Thyroid gland (tissue), 4 donors: ENCODE measurements at regions not wholly inside any gene's neighbourhood (a gene's known extent, or its start where the extent isn't known, plus 50 kb on each side); places are given as distances from the start of the nearest gene placed in this dataset.
"Not testable (repeated sequence)": the region's sequence is repeated elsewhere in the genome, so short reads cannot be mapped to it uniquely, and the experiment has no call there.

ENCODE experiments used
- DNase-seq, 2 donors: peaks; one replicate each; pipeline ENCODE4 v3.0.0-alpha.2; 2019
- H3K27ac ChIP-seq, 3 donors: fragments of 200-600 bp; sonication (generic); 1 replicate in 2 of 3; 2 replicates in 1 of 3; pipeline ENCODE4 v1.5.1; 2016 to 2019; ENCODE audit warnings: mild to moderate bottlenecking in 1 of 3, moderate library complexity in 1 of 3
- H3K27me3 ChIP-seq: fragments of 200-600 bp; sonication (generic); one replicate; pipeline ENCODE4 v1.5.1; 2019
- H3K36me3 ChIP-seq, 2 donors: fragments of 200-600 bp; sonication (generic); one replicate each; pipeline ENCODE4 v1.5.1; 2016 to 2019
- H3K4me1 ChIP-seq, 2 donors: fragments of 200-600 bp; sonication (generic); one replicate each; pipeline ENCODE4 v1.5.1; 2017 to 2019
- H3K4me3 ChIP-seq, 3 donors: fragments of 200-600 bp; sonication (generic); replicated peaks in 1 of 3; 1 replicate in 2 of 3; 2 replicates in 1 of 3; pipeline ENCODE4 v1.5.1; 2016; ENCODE audit warnings: mild to moderate bottlenecking in 1 of 3
- H3K9me3 ChIP-seq: fragments of 200-600 bp; sonication (generic); one replicate; pipeline ENCODE4 v1.5.1; 2017
- POLR2A ChIP-seq, 2 donors: fragments of 450-650 bp; IDR thresholded peaks; one replicate each; pipeline ENCODE4 v1.6.1; 2017; ENCODE audit warnings: antibody characterized with exemption in 2 of 2, mild to moderate bottlenecking in 2 of 2, moderate library complexity in 1 of 2
- WGBS, 2 donors: methylation state at CpG; one replicate each; pipeline ENCODE4 v1.1.5; 2017; 5-methylcytosine and 5-hydroxymethylcytosine counted together
- intact Hi-C: fragments of 100-400 bp; cut with DNase I; formaldehyde crosslinking; loops from one replicate; pipeline ENCODE4 v1.15.1; 2023
- TF ChIP-seq, protein P1 (sequence below), 6 experiments: fragments of 200-600 bp in 3 of 6; fragments of 450-650 bp in 3 of 6; sonication (generic) in 3 of 6; IDR thresholded peaks; one replicate each; pipeline ENCODE4 v1.5.1; 2016 to 2019; ENCODE audit warnings: antibody characterized with exemption in 6 of 6, mild to moderate bottlenecking in 2 of 6, inconsistent platforms in 1 of 6, moderate library complexity in 1 of 6

DNA sequence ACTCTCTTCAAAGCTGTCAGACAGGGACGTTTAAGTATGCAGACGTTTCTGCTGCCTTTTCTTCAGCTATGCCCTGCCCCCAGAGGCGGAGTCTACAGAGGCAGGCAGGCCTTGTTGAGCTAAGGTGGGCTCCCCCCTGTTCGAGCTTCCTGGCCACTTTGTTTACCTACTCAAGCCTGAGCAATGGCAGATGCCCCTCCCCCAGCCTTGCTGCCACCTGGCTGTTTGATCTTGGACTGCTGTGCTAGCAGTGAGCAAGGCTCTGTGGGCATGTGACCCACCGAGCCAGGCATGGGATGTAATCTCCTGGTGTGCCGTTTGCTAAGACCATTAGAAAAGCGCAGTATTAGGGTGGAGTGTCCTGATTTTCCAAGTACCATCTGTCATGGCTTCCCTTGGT is 900.4 kb upstream of the MDGA2 start:
- Histone ChIP-seq H3K9me3 (no peaks in the 10 kb centered on the region), H3K4me3 (no peak overlapping the region), H3K4me1 (no peaks in the 10 kb centered on the region), H3K27ac (no peak overlapping the region), H3K27me3 (no peaks in the 10 kb centered on the region), H3K36me3 (no peaks in the 10 kb centered on the region)
- intact Hi-C loops: no loop called here
- TF ChIP-seq POLR2A (IDR thresholded peaks at IDR 0.05): no peak
- TF ChIP-seq, protein P1, sequence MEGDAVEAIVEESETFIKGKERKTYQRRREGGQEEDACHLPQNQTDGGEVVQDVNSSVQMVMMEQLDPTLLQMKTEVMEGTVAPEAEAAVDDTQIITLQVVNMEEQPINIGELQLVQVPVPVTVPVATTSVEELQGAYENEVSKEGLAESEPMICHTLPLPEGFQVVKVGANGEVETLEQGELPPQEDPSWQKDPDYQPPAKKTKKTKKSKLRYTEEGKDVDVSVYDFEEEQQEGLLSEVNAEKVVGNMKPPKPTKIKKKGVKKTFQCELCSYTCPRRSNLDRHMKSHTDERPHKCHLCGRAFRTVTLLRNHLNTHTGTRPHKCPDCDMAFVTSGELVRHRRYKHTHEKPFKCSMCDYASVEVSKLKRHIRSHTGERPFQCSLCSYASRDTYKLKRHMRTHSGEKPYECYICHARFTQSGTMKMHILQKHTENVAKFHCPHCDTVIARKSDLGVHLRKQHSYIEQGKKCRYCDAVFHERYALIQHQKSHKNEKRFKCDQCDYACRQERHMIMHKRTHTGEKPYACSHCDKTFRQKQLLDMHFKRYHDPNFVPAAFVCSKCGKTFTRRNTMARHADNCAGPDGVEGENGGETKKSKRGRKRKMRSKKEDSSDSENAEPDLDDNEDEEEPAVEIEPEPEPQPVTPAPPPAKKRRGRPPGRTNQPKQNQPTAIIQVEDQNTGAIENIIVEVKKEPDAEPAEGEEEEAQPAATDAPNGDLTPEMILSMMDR (IDR thresholded peaks at IDR 0.05): no peak
- no peak for DNase-seq
- 78 to 85% methylated on average over 6 to 7 of the region's 7 CpGs for WGBS, 2 donors

DNA sequence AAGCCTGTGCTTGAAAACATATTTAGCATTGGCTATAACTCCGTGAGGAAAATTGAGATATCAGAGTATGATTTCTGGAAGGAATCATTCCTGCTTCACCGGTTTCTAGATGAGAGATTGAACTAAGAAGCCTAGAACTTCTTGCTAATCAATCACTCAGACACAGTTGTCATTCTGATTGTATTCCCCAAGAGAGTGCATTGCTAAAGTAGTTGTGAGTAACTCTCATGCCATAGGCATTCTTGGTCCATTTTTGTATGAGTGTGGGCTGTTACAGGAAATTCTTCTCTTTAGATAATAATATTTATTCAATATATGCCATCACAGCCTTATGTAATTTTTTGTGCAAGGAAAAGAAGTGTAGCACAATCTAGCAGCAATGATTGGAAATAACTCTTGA is 893.3 kb upstream of the MDGA2 start:
- DNase-seq: no peak
- intact Hi-C loops: no loop called here
- 73 to 79% methylated on average over 2 of the region's 2 CpGs for WGBS, 2 donors
- no peak for TF ChIP-seq POLR2A (IDR thresholded peaks at IDR 0.05)
- TF ChIP-seq, protein P1 (IDR thresholded peaks at IDR 0.05): no peak
- no peaks in the 10 kb centered on the region for H3K9me3 ChIP-seq
- no peaks in the 10 kb centered on the region for H3K27me3 ChIP-seq
- no peak overlapping the region for H3K4me3 ChIP-seq
- no peaks in the 10 kb centered on the region for H3K4me1 ChIP-seq
- no peaks in the 10 kb centered on the region for H3K36me3 ChIP-seq
- H3K27ac ChIP-seq: no peak overlapping the region

DNA sequence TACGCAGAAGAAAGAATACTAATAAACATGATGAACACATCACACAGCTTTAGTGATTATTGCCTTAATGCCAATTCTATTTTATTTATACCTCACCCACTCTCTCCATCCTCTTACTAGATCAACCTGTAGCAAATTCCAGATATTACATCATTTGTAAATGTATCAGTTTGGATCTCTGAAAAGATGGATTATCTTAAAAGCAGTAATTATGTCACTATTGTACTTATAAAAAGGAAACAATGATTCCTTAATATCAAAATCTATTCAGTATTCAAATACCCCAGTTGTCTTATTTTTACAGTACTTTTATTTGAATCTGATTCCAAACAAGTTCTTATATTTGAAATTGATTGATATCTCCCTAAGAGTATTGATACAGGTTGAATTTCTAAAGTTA is 892.8 kb upstream of the MDGA2 start:
- H3K36me3 ChIP-seq: no peaks in the 10 kb centered on the region
- 97 to 99% methylated on average over 1 of the region's 1 CpG for WGBS, 2 donors
- no peak for DNase-seq
- no peak for TF ChIP-seq POLR2A (IDR thresholded peaks at IDR 0.05)
- TF ChIP-seq, protein P1 (IDR thresholded peaks at IDR 0.05): no peak
- H3K4me1 ChIP-seq: no peaks in the 10 kb centered on the region
- intact Hi-C loops: no loop called here
- H3K4me3 ChIP-seq: no peak overlapping the region
- no peaks in the 10 kb centered on the region for H3K9me3 ChIP-seq
- H3K27ac ChIP-seq: no peak overlapping the region
- H3K27me3 ChIP-seq: no peaks in the 10 kb centered on the region

DNA sequence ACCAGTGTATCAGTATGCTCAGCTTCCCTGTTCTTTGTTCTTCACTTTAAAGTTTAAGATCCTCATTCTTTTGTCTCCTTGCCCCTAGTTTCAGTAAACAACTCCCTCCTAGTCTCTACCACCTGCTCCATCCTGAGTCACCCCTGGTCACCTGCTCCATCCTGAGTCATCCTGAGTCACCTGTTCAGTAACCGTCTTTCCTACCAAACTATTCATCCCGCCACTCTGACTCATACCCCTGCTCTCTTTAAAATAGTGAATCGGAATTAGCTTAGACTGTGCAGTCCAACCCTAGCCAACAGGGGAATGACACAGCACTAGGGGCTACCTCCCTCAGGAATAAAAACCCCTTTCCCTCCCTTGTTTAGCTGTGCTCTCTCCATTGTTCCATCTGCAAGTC is 888.1 kb upstream of the MDGA2 start:
- WGBS, 2 donors: 94 to 97% methylated on average over 3 of the region's 3 CpGs
- H3K4me3 ChIP-seq: no peak overlapping the region

DNA sequence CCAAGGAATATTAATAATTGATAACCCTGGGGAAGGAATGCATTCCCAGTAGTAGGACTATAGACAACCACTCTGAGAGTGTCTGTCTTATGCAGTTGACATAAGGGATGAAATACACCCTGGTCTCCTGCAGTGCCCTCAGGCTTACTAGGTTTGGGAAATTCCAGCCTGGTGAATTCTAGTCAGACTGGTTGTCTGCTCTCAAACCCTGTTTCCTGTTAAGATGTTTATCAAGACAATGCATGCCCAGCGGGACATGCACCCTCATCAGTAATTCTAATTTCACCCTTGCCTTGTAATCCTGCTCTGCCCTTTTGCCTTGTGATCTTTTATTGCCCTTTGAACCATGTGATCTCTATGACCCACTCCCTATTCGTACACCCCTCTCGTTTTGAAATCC is 886.0 kb upstream of the MDGA2 start:
- WGBS, 2 donors: 73 to 74% methylated on average over 3 of the region's 3 CpGs
- H3K36me3 ChIP-seq, H3K9me3 ChIP-seq, intact Hi-C loops, H3K27me3 ChIP-seq, H3K4me3 ChIP-seq, H3K27ac ChIP-seq, DNase-seq, H3K4me1 ChIP-seq: not testable (repeated sequence)

More for the DNA sequence above, 888.1 kb upstream of the MDGA2 start:
- no peak for TF ChIP-seq POLR2A (IDR thresholded peaks at IDR 0.05)
- TF ChIP-seq, protein P1 (IDR thresholded peaks at IDR 0.05): no peak
- Histone ChIP-seq H3K9me3 (no peaks in the 10 kb centered on the region), H3K36me3 (no peaks in the 10 kb centered on the region), H3K27me3 (no peaks in the 10 kb centered on the region), H3K27ac (no peak overlapping the region), H3K4me1 (no peaks in the 10 kb centered on the region)
- intact Hi-C loops: no loop called here
- no peak for DNase-seq

DNA sequence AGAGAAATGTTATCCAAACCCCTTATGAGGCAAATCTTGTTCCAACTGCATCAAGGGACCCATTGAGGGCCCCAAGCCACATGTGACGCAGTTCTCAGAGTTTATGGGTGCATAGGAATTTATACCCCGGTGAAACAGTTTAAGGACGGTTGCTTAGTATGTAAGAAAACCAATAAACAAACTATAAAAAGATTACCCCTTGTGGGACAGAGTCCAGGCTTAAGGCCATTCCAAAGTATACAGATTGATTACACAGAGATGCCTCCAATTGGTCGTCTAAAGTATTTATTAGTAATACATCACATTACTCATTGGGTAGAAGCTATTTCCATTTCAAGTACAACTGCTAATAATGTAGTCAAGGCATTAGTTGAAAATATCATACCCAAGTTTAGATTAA is 885.0 kb upstream of the MDGA2 start:
- Histone ChIP-seq H3K4me1 (no peaks in the 10 kb centered on the region), H3K36me3 (no peaks in the 10 kb centered on the region), H3K9me3 (no peaks in the 10 kb centered on the region), H3K27me3 (no peaks in the 10 kb centered on the region), H3K27ac (no peak overlapping the region), H3K4me3 (no peak overlapping the region)
- TF ChIP-seq, protein P1 (IDR thresholded peaks at IDR 0.05): no peak
- TF ChIP-seq POLR2A (IDR thresholded peaks at IDR 0.05): no peak
- intact Hi-C loops: no loop called here
- 91 to 92% methylated on average over 4 of the region's 4 CpGs for WGBS, 2 donors
- DNase-seq: no peak
